Immature natural killer cell (primary cell): ENCODE measurements at regions not wholly inside any gene's neighbourhood (a gene's known extent, or its start where the extent isn't known, plus 50 kb on each side); places are given as distances from the start of the nearest gene placed in this dataset.
"Not testable (repeated sequence)": the region's sequence is repeated elsewhere in the genome, so short reads cannot be mapped to it uniquely, and the experiment has no call there.

Experiments used
- DNase-seq, 3 donors: peaks; one replicate each; pipeline ENCODE4 v3.0.0; 2022; ENCODE audit warnings: mixed read lengths in 1 of 3
- H3K27ac Mint-ChIP-seq, 6 donors: one replicate each; pipeline ENCODE4 v1.8.0; 2020; ENCODE audit warnings: mixed read lengths in 6 of 6, mild to moderate bottlenecking in 5 of 6, inconsistent platforms in 4 of 6, moderate library complexity in 3 of 6
- H3K27me3 Mint-ChIP-seq, 3 donors: one replicate each; pipeline ENCODE4 v1.8.0; 2020 to 2021; ENCODE audit warnings: low read depth in 3 of 3, mild to moderate bottlenecking in 3 of 3, mixed read lengths in 3 of 3, moderate library complexity in 3 of 3, inconsistent platforms in 1 of 3
- H3K36me3 Mint-ChIP-seq, 3 donors: one replicate each; pipeline ENCODE4 v1.8.0; 2020; ENCODE audit warnings: mixed read lengths in 3 of 3, inconsistent platforms in 2 of 3, mild to moderate bottlenecking in 2 of 3
- H3K4me1 Mint-ChIP-seq, 2 donors: one replicate each; pipeline ENCODE4 v1.8.0; 2020; ENCODE audit warnings: inconsistent platforms in 2 of 2, mild to moderate bottlenecking in 2 of 2, mixed read lengths in 2 of 2, moderate library complexity in 1 of 2
- H3K4me3 Mint-ChIP-seq, 5 donors: one replicate each; pipeline ENCODE4 v1.8.0; 2020; ENCODE audit warnings: mild to moderate bottlenecking in 5 of 5, mixed read lengths in 5 of 5, inconsistent platforms in 3 of 5, moderate library complexity in 3 of 5
- H3K9me3 Mint-ChIP-seq, 6 donors: one replicate each; pipeline ENCODE4 v1.8.0; 2020; ENCODE audit warnings: mild to moderate bottlenecking in 6 of 6, mixed read lengths in 6 of 6, inconsistent platforms in 4 of 6, moderate library complexity in 3 of 6

- Mint-ChIP-seq H3K9me3 (peaks cover 0 to 4% (median 0%) of the 10 kb centered on the region in 6 donors), H3K27me3 (peaks cover 0 to 5% (median 2%) of the 10 kb centered on the region in 3 donors), H3K27ac (no peak overlapping the region), H3K4me1 (no peaks in the 10 kb centered on the region), H3K4me3 (no peak overlapping the region), H3K36me3 (no peaks in the 10 kb centered on the region)
- no peak for DNase-seq
These were observed 81.4 kb upstream of the TCF21 start for GRCh38 chr6:133807501-133807900.

DNA sequence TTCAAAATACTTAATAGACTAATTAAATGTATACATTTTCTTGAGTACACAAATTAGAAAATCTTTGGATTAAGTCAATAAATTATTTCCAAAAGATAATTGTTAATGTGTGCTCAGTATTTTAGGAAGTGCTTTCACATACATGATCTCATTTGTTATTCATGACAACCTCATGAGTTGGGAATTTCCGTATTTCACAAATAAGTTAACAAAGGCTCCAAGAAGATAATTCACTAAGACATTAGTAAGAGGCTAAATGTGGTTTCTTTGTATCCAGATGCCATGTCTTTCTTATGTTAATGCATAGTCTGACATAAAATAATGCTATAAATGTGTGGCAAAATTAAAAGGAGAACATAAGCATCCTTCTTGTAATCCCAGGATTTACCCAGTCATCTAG, 79.5 kb upstream of the TCF21 start:
- H3K4me3 Mint-ChIP-seq, result no peak overlapping the region
- peaks cover 0 to 4% (median 0%) of the 10 kb centered on the region in 6 donors for H3K9me3 Mint-ChIP-seq
- no peaks in the 10 kb centered on the region for H3K4me1 Mint-ChIP-seq
- H3K27me3 Mint-ChIP-seq, result peaks cover 0 to 7% (median under 1%) of the 10 kb centered on the region in 3 donors
- no peaks in the 10 kb centered on the region for H3K36me3 Mint-ChIP-seq
- DNase-seq, result no peak
- H3K27ac Mint-ChIP-seq, result no peak overlapping the region

DNA sequence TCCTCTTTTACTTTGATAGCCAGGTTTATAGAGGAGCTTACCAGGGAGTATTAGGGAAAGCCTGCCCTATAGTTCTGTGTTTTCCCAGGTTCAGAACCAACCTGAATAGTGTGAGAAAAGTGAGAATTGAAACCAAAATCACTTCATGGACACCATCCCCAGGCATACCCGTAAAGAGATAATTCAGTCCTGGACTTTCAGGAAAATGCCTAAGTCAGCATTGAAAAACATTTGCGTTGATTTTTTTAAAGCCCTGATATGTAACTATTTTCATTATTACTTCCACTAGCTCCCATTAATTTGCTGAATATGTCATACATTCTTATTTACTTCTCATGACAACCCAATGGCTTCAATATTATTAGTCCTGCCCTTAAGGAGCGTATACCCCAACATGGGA, 77.4 kb upstream of the TCF21 start:
- no peaks in the 10 kb centered on the region for H3K36me3 Mint-ChIP-seq
- H3K27me3 Mint-ChIP-seq, result peaks cover 0 to 7% (median 1%) of the 10 kb centered on the region in 3 donors
- no peaks in the 10 kb centered on the region for H3K4me1 Mint-ChIP-seq
- H3K27ac Mint-ChIP-seq, result no peak overlapping the region
- no peak overlapping the region for H3K4me3 Mint-ChIP-seq
- peaks cover 0 to 3% (median 0%) of the 10 kb centered on the region in 6 donors for H3K9me3 Mint-ChIP-seq
- DNase-seq, result no peak

DNA sequence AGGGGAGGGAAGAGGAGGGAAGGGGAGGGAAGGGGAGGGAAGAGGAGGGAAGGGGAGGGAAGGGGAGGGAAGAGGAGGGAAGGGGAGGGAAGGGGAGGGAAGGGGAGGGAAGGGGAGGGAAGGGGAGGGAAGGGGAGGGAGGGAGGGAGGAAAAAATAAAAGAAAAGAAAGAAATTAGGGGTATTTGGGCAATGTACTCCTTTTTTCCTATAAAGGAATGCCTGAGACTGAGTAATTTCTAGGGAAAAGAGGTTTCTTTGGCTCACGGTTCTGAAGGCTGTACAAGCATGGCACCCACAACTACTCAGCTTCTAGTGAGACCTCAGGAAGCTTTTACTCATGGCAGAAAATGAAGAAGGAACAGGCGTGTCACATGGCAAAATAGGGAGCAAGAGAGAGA, 76.5 kb upstream of the TCF21 start:
- H3K9me3 Mint-ChIP-seq, H3K36me3 Mint-ChIP-seq, H3K27me3 Mint-ChIP-seq, H3K27ac Mint-ChIP-seq, H3K4me3 Mint-ChIP-seq, H3K4me1 Mint-ChIP-seq, DNase-seq: not testable (repeated sequence)

DNA sequence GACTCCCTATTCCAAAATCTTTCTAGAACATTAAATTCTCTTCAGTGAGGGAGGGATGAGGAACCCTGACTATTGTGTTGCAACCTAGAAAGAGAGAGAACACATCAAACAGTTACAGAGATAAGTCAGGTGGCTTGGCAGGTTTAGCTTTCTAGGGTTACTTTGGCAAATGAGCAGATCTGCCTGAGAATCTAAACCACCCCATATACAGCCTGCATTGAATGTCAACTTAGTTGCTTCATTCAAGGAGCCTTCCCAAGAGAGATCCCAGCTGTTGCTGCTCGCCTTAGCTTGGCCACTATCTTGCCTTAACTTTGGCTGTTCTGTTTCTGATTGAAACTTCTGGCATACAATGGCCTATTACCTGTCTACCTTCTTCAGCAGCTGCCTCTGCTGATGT, 74.7 kb upstream of the TCF21 start:
- Mint-ChIP-seq H3K36me3 (no peaks in the 10 kb centered on the region), H3K4me1 (no peaks in the 10 kb centered on the region), H3K27me3 (peaks cover 0 to 5% (median 1%) of the 10 kb centered on the region in 3 donors), H3K27ac (no peak overlapping the region), H3K4me3 (no peak overlapping the region), H3K9me3 (peaks cover 0 to 3% (median 0%) of the 10 kb centered on the region in 6 donors)
- no peak for DNase-seq

DNA sequence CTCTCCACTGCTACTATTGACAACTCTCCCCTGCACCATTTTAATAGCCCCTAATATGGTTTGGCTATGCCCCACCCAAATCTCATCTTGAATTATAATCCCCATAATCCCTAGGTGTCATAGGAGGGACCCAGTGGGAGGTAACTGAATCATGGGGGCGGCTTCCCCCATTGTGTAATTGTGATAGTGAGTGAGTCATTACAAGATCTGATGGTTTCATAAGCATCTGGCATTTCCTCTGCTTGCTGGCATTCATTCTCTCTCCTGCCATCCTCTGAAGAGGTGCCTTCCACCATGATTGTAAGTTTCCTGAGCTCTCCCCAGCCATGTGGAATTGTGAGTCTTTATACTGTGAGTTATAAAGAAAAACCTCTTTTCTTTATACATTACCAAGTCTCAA, 74.1 kb upstream of the TCF21 start:
- no peaks in the 10 kb centered on the region for H3K36me3 Mint-ChIP-seq
- peaks cover 0 to 5% (median 1%) of the 10 kb centered on the region in 3 donors for H3K27me3 Mint-ChIP-seq
- no peak overlapping the region for H3K27ac Mint-ChIP-seq
- H3K9me3 Mint-ChIP-seq, result peaks cover 0 to 3% (median 0%) of the 10 kb centered on the region in 6 donors
- H3K4me3 Mint-ChIP-seq, result no peak overlapping the region
- H3K4me1 Mint-ChIP-seq, result no peaks in the 10 kb centered on the region
- no peak for DNase-seq

DNA sequence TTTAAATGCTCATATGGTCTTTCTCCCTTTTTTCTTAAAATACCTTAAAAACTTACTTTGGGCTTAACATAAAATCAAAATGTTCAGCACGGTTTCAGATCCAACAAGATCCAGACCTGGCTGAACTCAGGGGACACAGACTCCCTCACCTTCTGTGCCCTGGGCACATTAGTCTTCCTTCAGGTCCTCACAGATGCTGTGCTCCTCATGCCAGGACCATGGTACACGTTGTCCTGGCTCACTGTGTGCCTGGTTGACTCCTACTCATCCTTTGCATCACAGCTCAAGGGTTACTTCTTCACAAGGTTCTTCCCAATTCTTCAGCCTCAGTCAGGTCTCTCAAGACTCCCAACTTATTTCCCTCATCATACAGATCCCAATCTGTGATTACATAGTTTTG, 73.6 kb upstream of the TCF21 start:
- H3K27ac Mint-ChIP-seq, result no peak overlapping the region
- H3K4me1 Mint-ChIP-seq, result no peaks in the 10 kb centered on the region
- no peaks in the 10 kb centered on the region for H3K36me3 Mint-ChIP-seq
- DNase-seq, result no peak
- H3K9me3 Mint-ChIP-seq, result peaks cover 0 to 3% (median 0%) of the 10 kb centered on the region in 6 donors
- no peak overlapping the region for H3K4me3 Mint-ChIP-seq
- peaks cover 0 to 5% (median 1%) of the 10 kb centered on the region in 3 donors for H3K27me3 Mint-ChIP-seq

DNA sequence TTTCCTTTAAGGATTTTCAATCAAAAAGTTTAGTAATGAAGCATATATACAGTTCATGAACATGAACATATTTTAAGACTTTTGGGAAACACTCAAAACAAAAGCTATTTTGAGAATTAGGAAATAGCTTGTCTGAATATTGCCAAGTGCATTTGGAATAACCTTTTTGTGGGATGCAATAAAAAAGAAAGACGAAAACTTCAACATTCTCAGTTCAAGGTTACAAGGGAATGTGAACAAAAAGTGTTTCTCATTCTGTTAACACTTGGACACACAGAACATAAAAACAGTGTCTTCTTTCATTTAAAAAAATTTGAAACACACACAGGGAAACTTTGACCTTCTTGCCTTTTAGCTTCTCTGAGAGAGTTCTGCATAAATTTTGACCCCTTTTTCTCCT, 72.7 kb upstream of the TCF21 start:
- Mint-ChIP-seq H3K9me3 (peaks cover 0 to 3% (median 0%) of the 10 kb centered on the region in 6 donors), H3K36me3 (no peaks in the 10 kb centered on the region), H3K27ac (no peak overlapping the region), H3K4me3 (no peak overlapping the region), H3K4me1 (no peaks in the 10 kb centered on the region), H3K27me3 (peaks cover 0 to 5% (median 1%) of the 10 kb centered on the region in 3 donors)
- no peak for DNase-seq

- no peak overlapping the region for H3K4me3 Mint-ChIP-seq
- peaks cover 0 to 3% (median 0%) of the 10 kb centered on the region in 6 donors for H3K9me3 Mint-ChIP-seq
- H3K4me1 Mint-ChIP-seq, result no peaks in the 10 kb centered on the region
- peak in 1 of 3 donors; percentile 7 for DNase-seq
- no peaks in the 10 kb centered on the region for H3K36me3 Mint-ChIP-seq
- peaks cover 0 to 4% (median 1%) of the 10 kb centered on the region in 3 donors for H3K27me3 Mint-ChIP-seq
- no peak overlapping the region for H3K27ac Mint-ChIP-seq
These were observed 71.4 kb upstream of the TCF21 start for GRCh38 chr6:133817460-133818047.

- H3K36me3 Mint-ChIP-seq, result no peaks in the 10 kb centered on the region
- no peak overlapping the region for H3K4me3 Mint-ChIP-seq
These were observed 70.6 kb upstream of the TCF21 start for GRCh38 chr6:133818320-133818719.

DNA sequence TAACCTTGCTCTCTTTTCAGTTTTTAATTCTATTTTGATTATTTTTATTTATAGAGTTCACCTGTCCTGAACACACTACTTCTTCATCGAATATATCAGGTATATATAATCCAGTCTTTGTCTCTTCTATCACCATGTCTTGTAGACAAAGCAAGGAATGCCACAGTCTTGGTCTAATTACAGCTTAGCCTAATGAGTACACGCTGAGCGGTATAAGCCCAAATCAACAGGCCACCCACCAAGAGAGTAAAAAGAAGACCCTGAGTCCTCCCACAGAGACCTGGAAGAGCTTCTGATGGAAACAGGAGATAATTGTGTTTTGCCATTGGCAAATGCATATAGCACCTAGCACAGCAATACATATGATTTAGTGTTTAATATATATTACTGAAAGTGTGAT, 68.7 kb upstream of the TCF21 start:
- Mint-ChIP-seq H3K27me3 (peaks cover 0 to 1% (median 0%) of the 10 kb centered on the region in 3 donors), H3K9me3 (no peaks in the 10 kb centered on the region), H3K27ac (no peak overlapping the region), H3K36me3 (no peaks in the 10 kb centered on the region), H3K4me3 (no peak overlapping the region), H3K4me1 (no peaks in the 10 kb centered on the region)
- DNase-seq, result no peak

More at GRCh38 chr6:133818320-133818719, 70.6 kb upstream of the TCF21 start:
- H3K27me3 Mint-ChIP-seq, result peaks cover 0 to 1% (median 1%) of the 10 kb centered on the region in 3 donors
- peaks cover 0 to 3% (median 0%) of the 10 kb centered on the region in 6 donors for H3K9me3 Mint-ChIP-seq
- DNase-seq, result no peak
- H3K27ac Mint-ChIP-seq, result no peak overlapping the region
- H3K4me1 Mint-ChIP-seq, result no peaks in the 10 kb centered on the region

- no peaks in the 10 kb centered on the region for H3K9me3 Mint-ChIP-seq
- H3K36me3 Mint-ChIP-seq, result no peaks in the 10 kb centered on the region
- no peaks in the 10 kb centered on the region for H3K4me1 Mint-ChIP-seq
- no peak for DNase-seq
- H3K27ac Mint-ChIP-seq, result no peak overlapping the region
- H3K27me3 Mint-ChIP-seq, result peaks cover 0 to 6% (median 1%) of the 10 kb centered on the region in 3 donors
- no peak overlapping the region for H3K4me3 Mint-ChIP-seq
These were observed 61.1 kb upstream of the TCF21 start for GRCh38 chr6:133827766-133828165.

DNA sequence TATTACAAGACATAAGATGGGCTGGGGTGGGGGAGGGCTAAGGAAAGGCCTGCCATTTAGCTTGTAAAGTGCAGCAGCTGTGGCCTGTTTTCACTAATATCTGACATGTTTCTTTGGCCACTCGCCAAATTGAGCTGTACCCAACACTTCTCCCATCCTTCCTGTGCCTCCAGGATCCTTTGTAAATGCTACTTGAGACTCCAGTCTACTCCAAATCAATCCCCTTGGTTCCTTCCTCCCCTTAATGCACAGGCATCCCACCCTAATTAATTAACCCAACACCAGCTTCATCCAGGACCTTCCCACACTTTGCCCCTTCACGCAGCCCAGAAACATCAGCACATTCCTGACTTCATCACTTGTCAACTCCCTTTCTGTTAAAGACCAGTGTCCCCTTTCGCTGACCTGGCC, 55.0 kb upstream of the TCF21 start:
- Mint-ChIP-seq H3K9me3 (no peaks in the 10 kb centered on the region), H3K4me1 (peaks cover 3 to 10% of the 10 kb centered on the region in 2 donors), H3K27ac (no peak overlapping the region), H3K36me3 (no peaks in the 10 kb centered on the region), H3K4me3 (no peak overlapping the region), H3K27me3 (peaks cover 1 to 8% (median 8%) of the 10 kb centered on the region in 3 donors)
- DNase-seq, result no peak

GRCh38 chr6:133834472-133835170, 54.3 kb upstream of the TCF21 start:
- Mint-ChIP-seq H3K9me3 (no peaks in the 10 kb centered on the region), H3K27me3 (peaks cover 1 to 13% (median 9%) of the 10 kb centered on the region in 3 donors), H3K36me3 (no peaks in the 10 kb centered on the region), H3K4me3 (no peak overlapping the region), H3K4me1 (peaks cover 3 to 10% of the 10 kb centered on the region in 2 donors), H3K27ac (no peak overlapping the region)
- no peak for DNase-seq
